HG03045 (cell line): ENCODE measurements at regions not wholly inside any gene's neighbourhood (a gene's known extent, or its start where the extent isn't known, plus 50 kb on each side); places are given as distances from the start of the nearest gene placed in this dataset.
"Not testable (repeated sequence)": the region's sequence is repeated elsewhere in the genome, so short reads cannot be mapped to it uniquely, and the experiment has no call there.

Experiments
- ATAC-seq: cut with Tn5 transposase; IDR thresholded peaks from one replicate; pipeline ENCODE4 v1.9.1; 2021; ENCODE audit warnings: mild to moderate bottlenecking, moderate library complexity; ENCODE audit not compliant: unreplicated experiment

DNA sequence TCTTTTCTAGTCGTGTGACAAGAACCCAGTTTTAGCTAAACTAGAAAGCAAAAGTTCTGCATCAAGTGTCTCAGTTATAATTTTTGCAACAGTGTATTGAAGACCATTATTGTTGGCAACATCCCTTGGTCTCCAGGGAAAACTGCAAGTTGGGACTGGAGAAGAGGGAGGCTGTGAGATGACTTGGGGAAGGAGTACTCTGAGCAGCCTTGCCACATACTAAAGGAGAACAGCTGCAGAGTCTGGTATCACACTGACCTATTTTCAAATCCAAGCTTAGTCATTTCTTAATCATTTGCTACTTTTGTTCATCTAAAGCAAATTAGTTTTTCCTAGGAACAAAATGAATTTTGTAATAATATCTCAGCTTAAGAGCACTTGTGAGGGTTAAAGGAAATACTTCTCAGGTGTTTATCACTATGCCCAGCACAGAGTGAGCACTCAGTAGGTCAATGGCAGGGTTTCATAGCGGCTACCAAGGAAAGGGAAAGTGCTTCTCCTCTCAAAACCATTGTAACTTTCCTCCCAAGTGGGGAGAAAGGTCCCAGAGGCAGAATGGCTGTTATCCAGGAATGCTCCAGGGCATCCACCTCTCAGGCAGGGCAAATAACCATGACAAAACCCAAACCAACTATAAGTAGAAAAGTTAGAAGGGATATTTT lies 247.1 kb downstream of the C11orf87 start:
- ATAC-seq = no peak

DNA sequence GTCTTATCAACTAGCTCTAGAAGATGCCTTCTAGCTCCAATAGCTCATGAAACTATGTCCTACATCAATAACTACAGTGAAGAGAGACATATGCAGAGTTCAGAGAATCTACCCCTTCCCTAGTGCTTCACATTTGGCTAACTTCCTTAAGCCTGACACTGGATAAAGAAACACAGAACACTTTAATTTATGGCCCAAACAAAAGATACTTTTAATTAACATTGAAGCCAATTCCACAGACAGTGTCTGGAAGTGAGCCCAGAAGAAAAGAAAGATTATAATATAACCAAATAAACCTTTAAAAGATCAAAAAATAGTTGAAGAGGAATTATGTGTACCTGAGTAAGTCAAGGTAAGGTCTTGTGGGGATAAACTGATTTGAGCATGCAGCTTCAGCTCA lies 255.2 kb downstream of the C11orf87 start:
- ATAC-seq = no peak

DNA sequence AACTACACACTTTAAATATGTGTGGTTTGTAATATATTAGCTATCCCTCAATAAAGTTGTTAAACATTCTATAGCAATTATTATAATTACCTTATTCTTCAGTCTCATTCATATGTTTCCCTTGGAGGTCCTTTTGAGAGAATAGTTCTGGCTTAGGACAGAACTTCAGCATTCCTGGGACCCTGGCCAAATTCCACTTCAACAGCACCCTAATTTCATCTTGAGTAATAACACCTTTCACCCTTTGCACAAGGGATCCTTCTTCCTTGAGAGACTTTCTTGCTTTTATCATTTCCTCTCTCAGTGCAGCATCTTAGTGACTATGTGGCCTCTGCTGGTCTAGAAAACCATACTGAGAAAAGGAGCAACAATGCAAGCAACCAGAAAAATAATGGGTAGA lies 255.9 kb downstream of the C11orf87 start:
- no peak for ATAC-seq

DNA sequence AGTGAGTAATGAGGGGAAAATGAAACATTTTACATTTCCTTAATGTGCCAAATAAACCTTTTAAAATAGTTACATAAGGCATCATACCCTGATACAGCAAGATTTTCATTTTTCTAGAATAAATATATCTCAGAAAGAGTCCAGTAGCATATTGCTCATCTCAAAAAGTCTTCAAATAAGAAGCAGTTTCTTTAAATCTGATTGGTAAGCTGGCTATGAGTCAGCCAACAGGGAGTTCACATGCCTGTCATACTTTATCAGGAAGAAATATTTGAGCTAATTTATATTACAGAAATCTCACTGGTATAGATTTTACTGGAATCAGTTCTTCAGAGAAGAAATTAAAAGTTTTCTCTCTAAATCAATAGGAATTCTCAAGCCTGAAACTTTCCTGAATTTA lies 258.1 kb downstream of the C11orf87 start:
- ATAC-seq = no peak

DNA sequence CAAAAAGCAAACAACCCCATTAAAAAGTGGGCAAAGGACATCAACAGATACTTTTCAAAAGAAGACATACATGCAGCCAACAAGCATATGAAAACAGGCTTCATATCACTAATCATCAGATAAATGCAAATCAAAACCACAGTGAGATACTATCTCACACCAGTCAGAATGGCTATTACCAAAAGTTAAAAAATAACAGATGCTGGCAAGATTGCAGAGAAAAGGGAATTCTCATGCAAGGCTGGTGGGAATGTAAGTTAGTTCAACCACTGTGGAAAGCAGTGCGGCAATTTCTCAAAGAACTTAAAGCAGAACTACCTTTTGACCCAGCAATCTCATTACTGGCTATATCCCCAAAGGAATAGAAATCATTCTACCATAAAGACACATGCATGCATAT lies 260.8 kb downstream of the C11orf87 start:
- not testable (repeated sequence) for ATAC-seq

DNA sequence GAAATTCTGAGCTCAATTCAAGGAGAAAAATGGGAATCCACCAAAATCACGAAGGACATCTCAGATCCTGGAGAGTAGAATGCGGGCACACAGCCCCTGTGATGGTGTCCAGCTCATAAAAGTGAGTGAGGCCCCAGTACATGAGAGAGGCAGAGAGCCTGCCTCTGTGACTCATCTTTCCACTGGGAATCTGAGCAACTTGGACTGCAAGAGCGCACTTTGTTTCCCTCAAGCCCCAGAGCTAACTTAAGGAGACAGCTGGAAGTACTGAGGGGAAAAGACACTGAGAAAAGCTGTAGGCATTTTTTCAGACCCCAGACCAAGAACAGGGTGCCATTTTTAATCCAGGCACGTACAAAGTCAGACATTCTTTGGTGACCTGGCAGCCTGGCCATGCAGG lies 273.7 kb downstream of the C11orf87 start:
- no peak for ATAC-seq

DNA sequence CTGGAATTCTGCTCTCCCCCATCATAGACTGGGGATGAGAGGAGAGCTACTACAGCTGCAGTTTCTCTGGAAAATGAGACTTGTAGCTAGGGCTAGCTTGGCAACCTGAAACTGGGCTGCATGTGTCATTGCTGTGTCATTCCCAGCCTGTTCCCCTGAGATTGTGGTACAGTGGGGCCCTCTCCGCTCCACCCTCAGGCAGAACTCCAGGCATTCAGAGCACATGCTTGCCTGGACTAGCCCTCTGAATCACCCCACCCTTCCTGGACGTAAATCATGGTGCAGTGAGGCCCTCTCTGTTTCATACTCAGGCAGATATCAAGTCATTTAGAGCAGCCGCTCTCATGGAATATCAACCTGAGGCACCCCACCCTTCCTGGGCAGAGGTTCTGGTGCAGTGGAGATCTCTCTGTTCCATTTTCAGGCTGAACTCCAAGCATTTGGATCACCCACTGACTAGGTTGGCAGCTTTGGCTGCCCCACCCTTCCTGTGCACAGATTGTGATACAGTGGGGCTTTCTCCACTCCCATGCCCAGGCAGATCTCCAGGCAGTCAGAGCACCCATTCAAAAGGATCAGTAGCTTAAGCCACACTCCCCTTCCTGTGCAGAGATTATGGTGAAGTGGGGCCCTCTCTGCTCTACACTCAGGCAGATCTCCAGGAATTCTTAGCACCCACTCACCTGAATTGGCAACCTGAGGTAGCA lies 274.4 kb downstream of the C11orf87 start:
- ATAC-seq = no peak

DNA sequence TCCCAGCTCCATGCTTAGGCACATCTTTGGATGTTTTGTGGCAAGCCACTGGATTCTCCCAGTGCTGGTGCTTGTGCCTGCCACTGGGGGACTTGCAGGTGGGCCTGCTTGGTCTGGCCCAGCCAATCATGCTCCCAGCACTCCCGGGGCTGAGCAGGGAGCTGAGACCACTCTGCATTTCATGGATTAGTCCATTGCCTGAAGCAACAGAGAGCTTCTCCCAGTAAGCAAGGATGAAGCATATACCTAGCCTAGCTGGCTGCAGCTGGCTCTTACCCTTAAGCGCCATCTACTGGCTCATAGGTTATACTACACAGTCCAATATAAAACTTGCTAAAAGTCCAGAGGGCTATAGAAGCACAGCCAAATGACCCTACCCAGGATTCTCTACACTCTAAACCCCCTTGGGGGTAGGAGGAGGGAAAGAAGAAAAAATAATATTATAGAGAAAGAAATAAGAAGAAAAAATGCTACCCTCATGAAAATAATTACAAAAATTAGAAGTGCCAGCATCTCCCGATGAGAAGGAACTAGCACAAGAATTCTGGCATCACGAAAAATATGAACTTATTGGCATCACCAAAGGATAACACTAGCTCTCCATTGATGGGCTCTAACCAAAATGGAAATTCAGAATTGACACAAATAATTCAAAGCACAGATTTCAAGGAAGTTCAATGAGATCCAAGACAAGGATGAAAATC lies 275.3 kb downstream of the C11orf87 start:
- peak; percentile 75 for ATAC-seq

- ATAC-seq = no peak
Observed at GRCh38 chr11:109698237-109698636, 276.2 kb downstream of the C11orf87 start.

DNA sequence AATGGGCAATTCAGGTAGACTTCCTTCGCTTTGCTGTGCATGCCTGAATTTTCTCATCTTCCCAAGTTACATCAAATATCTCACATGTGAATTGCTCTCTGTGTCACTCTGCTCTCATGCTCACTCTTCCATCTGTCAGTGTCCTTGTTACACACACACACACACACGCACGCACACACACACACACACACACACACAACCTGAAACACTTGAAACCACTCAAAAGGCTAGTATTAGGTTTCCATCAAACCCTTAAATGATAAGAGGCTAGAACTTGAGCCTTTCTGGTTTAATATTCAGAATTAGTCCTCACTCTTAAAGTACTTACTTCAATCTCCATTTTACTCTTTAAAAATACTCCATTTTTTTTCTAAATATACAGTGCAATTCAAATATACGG lies 282.4 kb downstream of the C11orf87 start:
- ATAC-seq = no peak

DNA sequence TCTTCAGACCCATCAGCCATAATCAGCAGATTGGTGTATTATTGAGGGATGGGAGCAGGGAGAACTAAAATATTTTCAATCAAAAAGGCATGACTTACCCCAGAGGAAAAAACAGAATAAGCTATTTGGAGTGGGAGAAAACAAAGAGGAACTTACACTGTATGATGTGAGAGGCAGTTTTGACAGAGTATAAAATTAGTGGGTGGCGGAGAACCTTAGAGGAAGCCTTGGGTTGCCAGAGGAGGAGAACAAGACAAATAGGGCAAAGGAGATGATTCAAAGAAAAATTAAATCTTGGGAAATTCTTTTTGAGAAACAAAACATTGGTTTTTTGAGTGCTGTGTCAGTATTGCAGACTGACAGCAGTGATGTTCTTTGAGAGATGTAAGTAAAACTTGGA lies 285.0 kb downstream of the C11orf87 start:
- no peak for ATAC-seq

- ATAC-seq = no peak
Observed at GRCh38 chr11:109707411-109707810, 285.4 kb downstream of the C11orf87 start.

- ATAC-seq = no peak
Observed at GRCh38 chr11:109708184-109708583, 286.2 kb downstream of the C11orf87 start.

GRCh38 chr11:109714444-109714843 lies 292.5 kb downstream of the C11orf87 start:
- ATAC-seq = not testable (repeated sequence)

DNA sequence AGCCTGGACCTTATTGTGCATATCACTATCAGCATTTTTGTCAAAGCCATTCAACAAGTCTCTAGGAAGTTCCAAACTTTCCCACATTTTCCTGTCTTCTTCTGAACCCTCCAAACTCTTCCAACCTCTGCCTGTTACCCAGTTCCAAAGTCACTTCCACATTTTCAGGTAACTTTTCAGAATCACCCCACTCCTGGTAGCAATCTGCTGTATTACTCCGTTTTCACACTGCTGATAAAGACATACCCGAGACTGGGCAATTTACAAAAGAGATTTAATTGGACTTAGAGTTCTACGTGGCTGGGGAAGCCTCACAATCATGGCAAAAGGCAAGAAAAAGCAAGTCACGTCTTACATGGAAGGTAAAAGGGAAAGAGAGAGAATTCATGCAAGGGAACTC lies 293.4 kb downstream of the C11orf87 start:
- ATAC-seq = not testable (repeated sequence)

GRCh38 chr11:109726061-109726460 lies 304.1 kb downstream of the C11orf87 start:
- ATAC-seq = no peak

GRCh38 chr11:109728056-109728455 lies 306.1 kb downstream of the C11orf87 start:
- no peak for ATAC-seq

DNA sequence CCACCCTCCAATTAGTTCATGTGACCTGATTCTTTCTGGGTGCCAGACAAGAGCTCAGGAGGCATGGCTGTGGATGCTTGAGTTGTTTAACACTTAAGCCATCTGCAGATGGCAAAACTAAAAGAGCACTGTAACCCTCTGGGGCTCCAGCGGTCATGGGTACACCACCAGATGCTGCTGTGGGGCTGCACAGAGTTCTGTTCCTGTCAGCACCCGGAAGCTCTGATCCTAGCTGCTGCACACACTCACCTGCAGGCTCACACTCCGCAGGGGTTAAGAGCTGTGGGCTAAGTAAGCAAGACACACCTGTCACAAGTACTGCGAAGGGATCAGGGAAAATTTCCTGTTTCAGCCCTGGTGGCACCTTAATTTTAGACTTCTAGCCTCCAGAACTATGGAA lies 307.8 kb downstream of the C11orf87 start:
- no peak for ATAC-seq

- ATAC-seq = no peak
Observed at GRCh38 chr11:109730669-109731068, 308.7 kb downstream of the C11orf87 start.

DNA sequence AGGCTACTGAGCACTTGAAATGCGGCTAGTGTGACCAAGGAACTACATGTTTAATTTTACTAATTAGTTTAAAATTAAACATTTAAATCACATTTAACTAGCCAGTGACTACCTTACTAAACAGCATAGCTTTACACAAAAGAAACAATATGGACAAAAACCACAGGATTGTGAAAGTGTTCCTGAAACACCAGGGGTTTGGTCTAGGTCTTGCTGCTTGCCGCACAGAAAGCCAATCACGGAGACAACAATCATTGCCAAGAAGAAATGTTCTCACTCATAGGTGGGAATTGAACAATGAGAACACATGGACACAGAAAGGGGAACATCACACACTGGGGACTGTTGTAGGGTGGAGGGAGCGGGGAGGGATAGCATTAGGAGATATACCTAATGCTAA lies 309.5 kb downstream of the C11orf87 start:
- ATAC-seq = no peak

GRCh38 chr11:109733245-109733644 lies 311.3 kb downstream of the C11orf87 start:
- no peak for ATAC-seq

- no peak for ATAC-seq
Observed at GRCh38 chr11:109734566-109734965, 312.6 kb downstream of the C11orf87 start.
